OCI-LY7 (cell line): ENCODE measurements at regions not wholly inside any gene's neighbourhood (a gene's known extent, or its start where the extent isn't known, plus 50 kb on each side); places are given as distances from the start of the nearest gene placed in this dataset.

Source experiments
- BruUV-seq: library from RNA; stranded (reverse); fragments of 400-500 nt; replicated peaks from 2 replicates; lab custom pipeline; 2021; lab: Mats Ljungman, UMichigan
- CTCF ChIA-PET: fragments of 300-600 bp; sonication (Branson Sonifier 250); formaldehyde crosslinking; loops from one replicate; lab custom pipeline; 2022; ENCODE audit warnings: antibody characterized with exemption; ENCODE audit not compliant: unreplicated experiment; lab: Charles Lee
- POLR2A ChIA-PET: fragments of 300-600 bp; sonication (Branson Sonifier 250); formaldehyde crosslinking; loops from one replicate; lab custom pipeline; 2022; ENCODE audit warnings: antibody characterized with exemption; lab: Charles Lee
- DNase-seq: peaks from one replicate; pipeline ENCODE4 v3.0.0-alpha.2; 2015; ENCODE audit warnings: low spot score
- H2AFZ ChIP-seq: fragments of 200-600 bp; sonication (generic), shearing (Covaris generic); 2 replicates; pipeline ENCODE4 v1.6.1; 2014; ENCODE audit warnings: mild to moderate bottlenecking, antibody characterized with exemption, low read length, moderate library complexity
- H3K27ac ChIP-seq: fragments of 200-600 bp; sonication (generic); 2 replicates; pipeline ENCODE4 v1.5.1; 2014; ENCODE audit warnings: mixed run types, low read depth, mild to moderate bottlenecking, moderate library complexity, low read length, inconsistent platforms; ENCODE audit not compliant: poor library complexity, severe bottlenecking
- H3K36me3 ChIP-seq: fragments of 200-600 bp; sonication (generic); 2 replicates; pipeline ENCODE4 v1.6.1; 2014; ENCODE audit warnings: mild to moderate bottlenecking, antibody characterized with exemption, low read length, moderate library complexity, mixed read lengths; ENCODE audit not compliant: insufficient read depth
- H3K4me1 ChIP-seq: fragments of 200-600 bp; sonication (generic); 2 replicates; pipeline ENCODE4 v1.5.1; 2014; ENCODE audit warnings: mild to moderate bottlenecking, low read length; ENCODE audit not compliant: insufficient read depth, poor library complexity, severe bottlenecking
- H3K4me2 ChIP-seq: fragments of 200-600 bp; sonication (generic); 2 replicates; pipeline ENCODE4 v1.6.1; 2014; ENCODE audit warnings: mild to moderate bottlenecking, low read length
- H3K4me3 ChIP-seq: fragments of 200-600 bp; sonication (generic); 2 replicates; pipeline ENCODE4 v1.5.1; 2014; ENCODE audit warnings: mild to moderate bottlenecking, low read depth, low read length; ENCODE audit not compliant: poor library complexity, severe bottlenecking
- H3K79me2 ChIP-seq: fragments of 200-600 bp; sonication (generic); 2 replicates; pipeline ENCODE4 v1.6.1; 2016; ENCODE audit warnings: low read depth, mild to moderate bottlenecking, low read length, moderate library complexity, mixed read lengths; ENCODE audit not compliant: insufficient read depth
- H3K9me2 ChIP-seq: fragments of 200-600 bp; sonication (generic); 2 replicates; pipeline ENCODE4 v1.6.1; 2016; ENCODE audit warnings: mild to moderate bottlenecking, low read length, mixed read lengths; ENCODE audit not compliant: insufficient read depth
- H3K9me3 ChIP-seq: fragments of 200-600 bp; sonication (generic); 2 replicates; pipeline ENCODE4 v1.6.1; 2014; ENCODE audit warnings: mild to moderate bottlenecking, mixed run types, low read length, mixed read lengths
- H4K20me1 ChIP-seq: fragments of 200-600 bp; sonication (generic); 2 replicates; pipeline ENCODE4 v1.6.1; 2014; ENCODE audit warnings: mild to moderate bottlenecking, antibody characterized with exemption, low read length, moderate library complexity, mixed read lengths; ENCODE audit not compliant: insufficient read depth
- CTCF ChIP-seq: fragments of 200-600 bp; sonication (generic); conservative IDR thresholded peaks from 2 replicates; pipeline ENCODE4 v1.5.1; 2014; ENCODE audit warnings: mild to moderate bottlenecking, antibody characterized with exemption, low read length, moderate library complexity, mixed read lengths
- EZH2phosphoT487 ChIP-seq: fragments of 200-600 bp; sonication (generic); IDR thresholded peaks from 2 replicates; pipeline ENCODE4 v1.6.1; 2018; ENCODE audit warnings: low read depth, borderline replicate concordance, mild to moderate bottlenecking, mixed run types, antibody characterized with exemption, low read length, moderate library complexity, mixed read lengths
- intact Hi-C: fragments of 100-400 bp; cut with micrococcal nuclease; formaldehyde crosslinking; loops from one replicate; pipeline ENCODE4 v1.10.0; 2022; ENCODE audit not compliant: unreplicated experiment

- intact Hi-C loops: no loop called here
- DNase-seq: no peak
- Histone ChIP-seq H3K4me2 (no peak overlapping the region), H2AFZ (no peak overlapping the region), H3K9me2 (no peaks in the 10 kb centered on the region), H3K4me3 (no peak overlapping the region), H3K4me1 (no peaks in the 10 kb centered on the region), H3K79me2 (no peaks in the 10 kb centered on the region), H3K27ac (no peak overlapping the region), H4K20me1 (no peaks in the 10 kb centered on the region), H3K36me3 (no peaks in the 10 kb centered on the region), H3K9me3 (no peaks in the 10 kb centered on the region)
- ChIA-PET POLR2A (no interaction called here), CTCF (no interaction called here)
- no peak for TF ChIP-seq CTCF
- no peak for TF ChIP-seq EZH2phosphoT487
- BruUV-seq: no TSS peak
Observed at GRCh38 chr12:118760623-118761022, 220.7 kb upstream of the SRRM4 start.

GRCh38 chr12:118763234-118763633 is 218.1 kb upstream of the SRRM4 start:
- H3K4me3 ChIP-seq: no peak overlapping the region
- no peaks in the 10 kb centered on the region for H3K79me2 ChIP-seq
- no peaks in the 10 kb centered on the region for H3K36me3 ChIP-seq
- TF ChIP-seq EZH2phosphoT487 (no peak), CTCF (no peak)
- H3K27ac ChIP-seq: no peak overlapping the region
- no peak overlapping the region for H3K4me2 ChIP-seq
- CTCF ChIA-PET: no interaction called here
- POLR2A ChIA-PET: no interaction called here
- no peaks in the 10 kb centered on the region for H3K4me1 ChIP-seq
- H3K9me2 ChIP-seq: no peaks in the 10 kb centered on the region
- no peak overlapping the region for H2AFZ ChIP-seq
- BruUV-seq: no TSS peak
- DNase-seq: no peak
- no peaks in the 10 kb centered on the region for H4K20me1 ChIP-seq
- no peaks in the 10 kb centered on the region for H3K9me3 ChIP-seq
- intact Hi-C loops: no loop called here

- Histone ChIP-seq H3K9me3 (no peaks in the 10 kb centered on the region), H3K4me2 (no peak overlapping the region), H3K4me1 (no peaks in the 10 kb centered on the region), H4K20me1 (no peaks in the 10 kb centered on the region), H3K27ac (no peak overlapping the region), H3K36me3 (no peaks in the 10 kb centered on the region), H3K79me2 (no peaks in the 10 kb centered on the region), H3K4me3 (no peak overlapping the region), H2AFZ (no peak overlapping the region), H3K9me2 (no peaks in the 10 kb centered on the region)
- no peak for DNase-seq
- CTCF ChIA-PET: no interaction called here
- POLR2A ChIA-PET: no interaction called here
- TF ChIP-seq EZH2phosphoT487 (no peak), CTCF (no peak)
- intact Hi-C loops: no loop called here
- BruUV-seq: no TSS peak
Observed at GRCh38 chr12:118773956-118774723, 207.2 kb upstream of the SRRM4 start.
